HL-60 (cell line): ENCODE measurements at regions not wholly inside any gene's neighbourhood (a gene's known extent, or its start where the extent isn't known, plus 50 kb on each side); places are given as distances from the start of the nearest gene placed in this dataset.

Experiments
- DNase-seq, 2 experiments: peaks; one replicate each; pipeline ENCODE4 v3.0.0-alpha.2; 2010 to 2020; ENCODE audit warnings: low read depth in 1 of 2, low spot score in 1 of 2
- H3K27ac ChIP-seq: fragments of 250-450 bp; sonication (Bioruptor Pico); replicated peaks from 2 replicates; pipeline ENCODE4 v1.5.1; 2020; ENCODE audit warnings: mild to moderate bottlenecking, moderate library complexity
- H3K27me3 ChIP-seq: fragments of 250-450 bp; sonication (Bioruptor Pico); 2 replicates; pipeline ENCODE4 v1.5.1; 2021; ENCODE audit warnings: mild to moderate bottlenecking, moderate library complexity; ENCODE audit not compliant: insufficient read depth, poor library complexity, severe bottlenecking
- H3K4me3 ChIP-seq: replicated peaks from 2 replicates; pipeline ENCODE4 v1.5.1; 2011; ENCODE audit warnings: mild to moderate bottlenecking, control low read depth, low read length; ENCODE audit not compliant: insufficient read depth
- CTCF ChIP-seq: IDR thresholded peaks from one replicate; pipeline ENCODE4 v1.5.1; 2011; ENCODE audit warnings: low read length, control low read depth, inconsistent platforms; ENCODE audit not compliant: insufficient read depth
- GABPA ChIP-seq: IDR thresholded peaks from 2 replicates; pipeline ENCODE4 v1.6.1; 2012; ENCODE audit warnings: low read depth
- POLR2AphosphoS5 ChIP-seq: IDR thresholded peaks from 2 replicates; pipeline ENCODE4 v1.6.1; 2012; ENCODE audit warnings: low read depth
- REST ChIP-seq: IDR thresholded peaks from 2 replicates; pipeline ENCODE4 v1.6.1; 2012; ENCODE audit warnings: low read depth; ENCODE audit not compliant: insufficient replicate concordance
- SPI1 ChIP-seq: IDR thresholded peaks from 2 replicates; pipeline ENCODE4 v1.6.1; 2012; ENCODE audit warnings: low read depth, mild to moderate bottlenecking, borderline replicate concordance

DNA sequence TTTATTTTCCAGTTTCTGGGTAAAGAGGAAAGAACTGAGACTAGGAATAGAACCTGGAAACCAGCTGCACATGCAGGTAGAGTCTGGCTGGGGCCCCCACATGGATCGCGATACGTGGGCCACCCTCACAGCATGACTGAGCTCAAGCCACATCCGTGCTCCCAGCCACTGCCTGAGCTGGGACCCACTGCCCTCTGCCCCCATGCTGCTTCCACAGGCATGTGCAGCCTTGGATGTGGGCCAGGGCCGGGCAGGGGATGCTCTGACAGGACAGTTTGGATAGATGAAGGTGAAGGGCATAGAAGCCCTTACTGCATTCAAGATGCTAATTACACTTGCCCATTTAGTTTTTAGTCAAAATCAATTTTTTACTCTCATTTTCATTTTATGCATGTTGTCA, 321.2 kb downstream of the DCDC2C start:
- TF ChIP-seq REST (no peak), GABPA (no peak), POLR2AphosphoS5 (no peak), SPI1 (no peak), CTCF (no peak)
- Histone ChIP-seq H3K4me3 (no peak overlapping the region), H3K27ac (no peak overlapping the region), H3K27me3 (no peaks in the 10 kb centered on the region)
- DNase-seq = no peak

DNA sequence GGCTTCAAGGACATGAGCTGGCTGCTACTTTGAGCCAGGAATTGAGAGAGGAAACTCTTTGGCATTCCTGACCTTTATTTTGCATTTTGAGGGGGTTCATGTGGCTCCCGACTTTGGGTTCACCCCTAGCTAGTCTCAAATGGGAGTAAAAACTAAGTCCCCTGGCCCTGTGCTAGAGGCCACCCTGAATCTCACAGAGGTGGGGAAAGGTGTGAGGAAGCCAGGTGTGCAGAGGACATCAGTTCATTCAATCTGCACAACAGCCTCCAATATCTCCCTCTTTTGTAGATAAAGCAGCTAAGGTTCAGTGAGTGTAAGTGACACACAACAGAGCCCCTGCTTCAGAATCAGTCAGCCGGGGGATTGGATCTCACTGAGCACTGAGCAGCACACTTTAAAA, 325.7 kb downstream of the DCDC2C start:
- Histone ChIP-seq H3K27me3 (no peaks in the 10 kb centered on the region), H3K27ac (no peak overlapping the region), H3K4me3 (no peak overlapping the region)
- TF ChIP-seq GABPA = no peak
- TF ChIP-seq CTCF = no peak
- no peak for TF ChIP-seq SPI1
- TF ChIP-seq POLR2AphosphoS5 = no peak
- no peak for TF ChIP-seq REST
- no peak for DNase-seq

DNA sequence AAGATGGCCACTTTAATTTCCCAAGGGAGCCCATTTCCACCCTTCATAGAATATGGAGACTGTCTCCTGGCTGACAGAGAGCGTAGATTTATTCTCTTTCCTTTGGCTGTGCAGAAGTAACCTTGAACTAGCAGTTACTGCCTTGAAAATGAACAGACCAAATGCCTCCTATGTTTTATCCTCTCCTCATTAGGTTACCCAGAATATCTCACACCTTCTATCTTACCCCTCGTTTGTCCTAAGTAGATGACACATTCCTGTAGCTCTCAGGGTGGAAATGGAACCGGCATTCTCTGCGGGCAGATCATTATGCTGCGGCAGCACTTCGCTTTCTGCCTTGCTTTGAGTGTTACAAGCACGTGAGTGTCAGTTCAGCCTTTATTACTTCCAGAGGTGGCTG, 336.5 kb downstream of the DCDC2C start:
- TF ChIP-seq REST = no peak
- no peak for TF ChIP-seq SPI1
- TF ChIP-seq GABPA = no peak
- no peak for TF ChIP-seq POLR2AphosphoS5
- TF ChIP-seq CTCF = no peak
- no peak for DNase-seq
- no peaks in the 10 kb centered on the region for H3K27me3 ChIP-seq
- no peak overlapping the region for H3K27ac ChIP-seq
- H3K4me3 ChIP-seq = no peak overlapping the region
